ENCODE measurements at regions not wholly inside any gene's neighbourhood (a gene's known extent, or its start where the extent isn't known, plus 50 kb on each side); places are given as distances from the start of the nearest gene placed in this dataset.
A peak's percentile ranks its signal among the peaks of the same experiment; 100 is the strongest.

GRCh38 chr3:66582721-66583423, 82.0 kb upstream of the LRIG1 start:
- no peak for TF ChIP-seq ZNF274 (IDR thresholded peaks at IDR 0.05; ENCODE audit: low read depth, low read length)
- no peaks in the 10 kb centered on the region for H3K36me3 ChIP-seq (ENCODE audit: insufficient read depth, insufficient read length, low read length)
- peaks cover 7% of the 10 kb centered on the region for H3K27me3 ChIP-seq (ENCODE audit: insufficient read depth, insufficient read length)
- H3K4me1 ChIP-seq (ENCODE audit: insufficient read depth, insufficient read length), result no peaks in the 10 kb centered on the region
- peaks cover 7% of the 10 kb centered on the region; the same call in 1 of the 2 replicates for H3K9me3 ChIP-seq (ENCODE audit: insufficient read depth, low read length)
- H3K4me3 ChIP-seq (ENCODE audit: insufficient read length, low read depth), result no peak overlapping the region
- DNase-seq (ENCODE audit: low read depth, low spot score), result no peak
- H3K9ac ChIP-seq (ENCODE audit: insufficient read length, low read depth), result no peak overlapping the region

DNA sequence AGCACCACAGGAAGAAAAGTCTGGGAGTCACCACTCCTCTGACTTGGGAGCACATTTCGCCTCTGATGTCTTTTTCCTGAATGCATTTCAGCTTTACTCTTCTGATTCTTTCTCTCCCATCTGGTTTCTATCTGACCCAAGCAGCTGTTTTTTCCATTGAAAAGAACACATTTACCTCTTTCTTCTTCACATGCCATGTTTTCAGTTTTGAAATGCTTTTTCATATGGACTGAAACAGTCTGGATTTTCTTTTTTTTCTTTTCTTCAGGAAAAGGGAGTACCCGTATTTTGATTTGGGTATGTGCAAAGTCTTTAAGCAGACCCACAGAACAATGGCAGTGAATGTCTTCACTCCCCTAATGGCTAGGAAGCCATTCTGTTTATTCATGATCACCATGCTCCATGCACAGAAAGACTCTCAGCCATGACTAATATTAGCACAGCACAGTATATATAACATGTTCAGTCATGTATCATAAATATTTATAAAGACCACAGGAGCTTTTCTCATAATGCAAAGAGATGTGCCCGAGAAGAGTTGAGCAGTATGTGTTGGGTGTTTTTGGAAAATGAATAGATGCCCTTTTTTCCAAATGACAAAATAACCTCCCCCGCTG, 82.7 kb upstream of the LRIG1 start:
- no peak for TF ChIP-seq YY1 (IDR thresholded peaks at IDR 0.05; ENCODE audit: insufficient read depth, insufficient read length)
- no peak for TF ChIP-seq ZNF274 (IDR thresholded peaks at IDR 0.05; ENCODE audit: low read depth, low read length)
- no peak for TF ChIP-seq SUZ12 (IDR thresholded peaks at IDR 0.05; ENCODE audit: extremely low read depth, insufficient read depth, insufficient read length)
- H3K9ac ChIP-seq (ENCODE audit: insufficient read length, low read depth), result no peak overlapping the region
- no peaks in the 10 kb centered on the region for H3K4me1 ChIP-seq (ENCODE audit: insufficient read depth, insufficient read length)
- no peak for DNase-seq (ENCODE audit: low read depth, low spot score)
- H3K9me3 ChIP-seq (ENCODE audit: insufficient read depth, low read length), result peaks cover 7% of the 10 kb centered on the region; the same call in 1 of the 2 replicates
- no peaks in the 10 kb centered on the region for H3K36me3 ChIP-seq (ENCODE audit: insufficient read depth, insufficient read length, low read length)
- no peak overlapping the region for H3K4me3 ChIP-seq (ENCODE audit: insufficient read length, low read depth)
- peaks cover 4% of the 10 kb centered on the region for H3K27me3 ChIP-seq (ENCODE audit: insufficient read depth, insufficient read length)

DNA sequence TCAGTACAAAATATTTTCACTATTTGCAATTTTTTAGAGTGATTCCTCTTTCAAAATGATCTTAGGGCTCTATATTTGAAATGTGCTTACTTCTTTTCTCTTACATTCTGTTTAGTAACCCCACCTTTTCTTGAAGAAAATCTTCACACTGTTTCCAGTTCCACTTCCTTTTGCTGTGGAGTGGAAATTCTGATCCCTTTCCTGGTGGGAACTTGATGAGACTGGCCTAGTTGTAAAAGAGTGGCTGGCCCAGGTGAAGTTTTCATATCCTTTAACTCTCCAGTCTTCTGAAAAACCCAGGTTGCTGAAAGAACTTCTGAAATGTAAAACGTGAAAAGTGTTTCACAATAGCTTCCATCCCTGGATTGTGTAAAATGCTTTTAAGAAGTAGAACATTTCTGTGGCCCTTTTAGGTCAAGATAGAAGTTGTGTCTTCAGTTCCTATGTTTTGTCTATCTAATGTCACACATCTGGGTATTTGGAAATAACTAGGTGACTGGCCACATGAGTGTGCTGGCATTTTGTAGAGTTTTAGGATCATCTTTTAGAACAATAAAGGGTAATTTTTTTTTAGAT, 84.8 kb upstream of the LRIG1 start:
- Histone ChIP-seq H3K9ac (ENCODE audit: insufficient read length, low read depth) (no peak overlapping the region), H3K9me3 (ENCODE audit: insufficient read depth, low read length) (no peaks in the 10 kb centered on the region), H3K4me1 (ENCODE audit: insufficient read depth, insufficient read length) (no peaks in the 10 kb centered on the region), H3K27me3 (ENCODE audit: insufficient read depth, insufficient read length) (peaks cover 4% of the 10 kb centered on the region), H3K36me3 (ENCODE audit: insufficient read depth, insufficient read length, low read length) (no peaks in the 10 kb centered on the region), H3K4me3 (ENCODE audit: insufficient read length, low read depth) (no peak overlapping the region)
- DNase-seq (ENCODE audit: low read depth, low spot score), result no peak
- no peak for TF ChIP-seq SUZ12 (IDR thresholded peaks at IDR 0.05; ENCODE audit: extremely low read depth, insufficient read depth, insufficient read length)

- Histone ChIP-seq H3K27me3 (ENCODE audit: insufficient read depth, insufficient read length) (peaks cover 4% of the 10 kb centered on the region), H3K9ac (ENCODE audit: insufficient read length, low read depth) (no peak overlapping the region), H3K36me3 (ENCODE audit: insufficient read depth, insufficient read length, low read length) (no peaks in the 10 kb centered on the region), H3K4me1 (ENCODE audit: insufficient read depth, insufficient read length) (peaks cover 3% of the 10 kb centered on the region), H3K9me3 (ENCODE audit: insufficient read depth, low read length) (no peaks in the 10 kb centered on the region), H3K4me3 (ENCODE audit: insufficient read length, low read depth) (no peak overlapping the region)
- TF ChIP-seq SUZ12 (IDR thresholded peaks at IDR 0.05; ENCODE audit: extremely low read depth, insufficient read depth, insufficient read length), result no peak
- TF ChIP-seq ZNF274 (IDR thresholded peaks at IDR 0.05; ENCODE audit: low read depth, low read length), result no peak
- no peak for TF ChIP-seq YY1 (IDR thresholded peaks at IDR 0.05; ENCODE audit: insufficient read depth, insufficient read length)
- no peak for DNase-seq (ENCODE audit: low read depth, low spot score)
Measured at GRCh38 chr3:66586853-66587252, 86.0 kb upstream of the LRIG1 start.

DNA sequence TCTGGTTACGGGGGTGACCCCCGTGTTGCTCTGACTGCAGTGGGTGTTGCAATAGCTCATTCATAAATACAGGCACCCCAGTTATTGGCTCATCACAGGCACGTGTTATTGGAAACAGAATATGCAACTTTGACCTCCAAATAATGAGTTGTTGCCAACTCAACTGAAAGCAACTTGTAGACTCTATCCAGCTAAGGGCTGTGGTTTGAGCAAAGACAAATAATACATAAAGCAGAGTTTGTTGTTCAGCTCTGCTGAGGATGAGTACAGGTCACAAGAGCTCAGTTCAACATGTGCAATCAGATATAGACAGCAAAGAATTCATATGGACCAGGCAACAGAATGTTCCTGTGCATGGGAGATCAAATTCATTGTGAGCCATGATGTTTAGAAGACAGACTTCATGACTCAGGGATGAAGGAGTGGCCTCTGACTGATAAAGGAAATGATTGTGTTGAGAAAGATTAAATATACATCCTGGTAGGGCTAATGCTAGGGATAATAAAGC, 87.6 kb upstream of the LRIG1 start:
- peaks cover 4% of the 10 kb centered on the region for H3K4me1 ChIP-seq (ENCODE audit: insufficient read depth, insufficient read length)
- no peaks in the 10 kb centered on the region for H3K27me3 ChIP-seq (ENCODE audit: insufficient read depth, insufficient read length)
- no peak for DNase-seq (ENCODE audit: low read depth, low spot score)
- H3K9ac ChIP-seq (ENCODE audit: insufficient read length, low read depth), result no peak overlapping the region
- H3K9me3 ChIP-seq (ENCODE audit: insufficient read depth, low read length), result no peaks in the 10 kb centered on the region
- no peaks in the 10 kb centered on the region for H3K36me3 ChIP-seq (ENCODE audit: insufficient read depth, insufficient read length, low read length)
- no peak for TF ChIP-seq ZNF274 (IDR thresholded peaks at IDR 0.05; ENCODE audit: low read depth, low read length)
- no peak for TF ChIP-seq SUZ12 (IDR thresholded peaks at IDR 0.05; ENCODE audit: extremely low read depth, insufficient read depth, insufficient read length)
- no peak for TF ChIP-seq YY1 (IDR thresholded peaks at IDR 0.05; ENCODE audit: insufficient read depth, insufficient read length)
- no peak overlapping the region for H3K4me3 ChIP-seq (ENCODE audit: insufficient read length, low read depth)

DNA sequence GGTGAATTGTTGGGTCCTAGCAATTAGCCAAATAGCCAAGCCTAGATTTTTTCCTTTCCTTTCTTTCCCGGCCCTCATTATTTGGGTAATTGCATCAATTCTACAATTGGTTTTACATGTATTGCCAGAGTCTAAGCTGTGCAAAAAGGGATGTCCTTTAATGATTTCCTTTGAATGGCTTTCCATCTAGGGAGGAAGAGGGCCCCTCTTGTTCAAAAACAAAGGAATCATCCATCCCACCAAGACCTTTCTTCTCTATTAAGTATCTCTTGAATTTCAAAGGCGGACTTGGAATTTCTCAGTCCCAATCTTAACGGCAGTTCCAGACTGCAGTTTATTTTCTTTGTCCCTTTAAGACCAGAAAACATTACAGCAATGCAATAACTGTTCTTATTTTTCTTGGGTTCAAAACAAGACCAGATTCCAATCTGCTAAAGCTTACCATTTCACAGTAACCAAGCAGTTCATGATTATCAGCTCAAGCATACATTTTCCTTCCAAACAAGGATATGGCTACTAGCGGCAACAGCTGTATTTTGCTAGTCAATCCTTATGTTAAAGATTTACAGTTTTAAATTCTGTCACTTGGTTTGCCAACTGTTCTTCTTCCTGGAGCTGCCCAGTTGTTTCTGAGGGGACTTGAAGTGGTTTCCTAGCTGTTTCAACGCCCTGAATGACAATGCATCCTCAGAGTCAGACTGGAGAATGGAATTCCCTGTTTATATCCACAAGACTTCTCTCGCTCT, 91.4 kb upstream of the LRIG1 start:
- DNase-seq (ENCODE audit: low read depth, low spot score), result peak; percentile 76
- peaks cover 4% of the 10 kb centered on the region for H3K4me1 ChIP-seq (ENCODE audit: insufficient read depth, insufficient read length)
- H3K36me3 ChIP-seq (ENCODE audit: insufficient read depth, insufficient read length, low read length), result no peaks in the 10 kb centered on the region
- no peaks in the 10 kb centered on the region for H3K27me3 ChIP-seq (ENCODE audit: insufficient read depth, insufficient read length)
- H3K9me3 ChIP-seq (ENCODE audit: insufficient read depth, low read length), result no peaks in the 10 kb centered on the region
- no peak overlapping the region for H3K9ac ChIP-seq (ENCODE audit: insufficient read length, low read depth)
- no peak overlapping the region for H3K4me3 ChIP-seq (ENCODE audit: insufficient read length, low read depth)
- TF ChIP-seq SUZ12 (IDR thresholded peaks at IDR 0.05; ENCODE audit: extremely low read depth, insufficient read depth, insufficient read length), result no peak
- no peak for TF ChIP-seq ZNF274 (IDR thresholded peaks at IDR 0.05; ENCODE audit: low read depth, low read length)
- no peak for TF ChIP-seq YY1 (IDR thresholded peaks at IDR 0.05; ENCODE audit: insufficient read depth, insufficient read length)
